ENCODE measurements at regions not wholly inside any gene's neighbourhood (a gene's known extent, or its start where the extent isn't known, plus 50 kb on each side); places are given as distances from the start of the nearest gene placed in this dataset.
A peak's percentile ranks its signal among the peaks of the same experiment; 100 is the strongest.

- no peaks in the 10 kb centered on the region for H3K36me3 Mint-ChIP-seq (ENCODE audit: low read depth)
Observed at GRCh38 chr2:144083211-144083610, 436.7 kb downstream of the ZEB2 start.

GRCh38 chr2:144082777-144083176 is 437.1 kb downstream of the ZEB2 start:
- TF ChIP-seq CTCF (IDR thresholded peaks at IDR 0.05; ENCODE audit: unreplicated experiment in 3 of 3), result no peak
- peaks cover 33% of the 10 kb centered on the region for H3K4me1 Mint-ChIP-seq
- no peaks in the 10 kb centered on the region for H3K36me3 Mint-ChIP-seq (ENCODE audit: low read depth)
- H3K9me3 Mint-ChIP-seq, result peaks cover 4% of the 10 kb centered on the region
- H3K4me3 Mint-ChIP-seq, result no peak overlapping the region
- no peaks in the 10 kb centered on the region for H3K27me3 Mint-ChIP-seq (ENCODE audit: low read depth)
- peak overlapping the region in 2 of 3 experiments; percentile 19 to 38 for H3K27ac Mint-ChIP-seq

More at GRCh38 chr2:144083211-144083610, 436.7 kb downstream of the ZEB2 start:
- Mint-ChIP-seq H3K4me1 (peaks cover 28% of the 10 kb centered on the region), H3K4me3 (no peak overlapping the region), H3K27me3 (ENCODE audit: low read depth) (no peaks in the 10 kb centered on the region), H3K9me3 (peaks cover 4% of the 10 kb centered on the region), H3K27ac (peak overlapping the region in 1 of 3 experiments; percentile 19)
- no peak for TF ChIP-seq CTCF (IDR thresholded peaks at IDR 0.05; ENCODE audit: unreplicated experiment in 3 of 3)

- H3K27me3 Mint-ChIP-seq (ENCODE audit: low read depth), result no peaks in the 10 kb centered on the region
- no peak for TF ChIP-seq CTCF (IDR thresholded peaks at IDR 0.05; ENCODE audit: unreplicated experiment in 3 of 3)
- peaks cover 37% of the 10 kb centered on the region for H3K4me1 Mint-ChIP-seq
- H3K4me3 Mint-ChIP-seq, result no peak overlapping the region
- H3K9me3 Mint-ChIP-seq, result no peaks in the 10 kb centered on the region
- no peaks in the 10 kb centered on the region for H3K36me3 Mint-ChIP-seq (ENCODE audit: low read depth)
- H3K27ac Mint-ChIP-seq, result peak overlapping the region in 2 of 3 experiments; percentile 19 to 38
Observed at GRCh38 chr2:144082327-144082726, 437.6 kb downstream of the ZEB2 start.

- H3K27ac Mint-ChIP-seq, result peak overlapping the region; percentile 74 to 99 (median 90)
- no peaks in the 10 kb centered on the region for H3K27me3 Mint-ChIP-seq (ENCODE audit: low read depth)
- no peak overlapping the region for H3K4me3 Mint-ChIP-seq
- H3K4me1 Mint-ChIP-seq, result peaks cover 44% of the 10 kb centered on the region
- H3K9me3 Mint-ChIP-seq, result no peaks in the 10 kb centered on the region
- TF ChIP-seq CTCF (IDR thresholded peaks at IDR 0.05; ENCODE audit: unreplicated experiment in 3 of 3), result no peak
- H3K36me3 Mint-ChIP-seq (ENCODE audit: low read depth), result no peaks in the 10 kb centered on the region
Observed at GRCh38 chr2:144081272-144081671, 438.6 kb downstream of the ZEB2 start.

- Mint-ChIP-seq H3K4me1 (peaks cover 55% of the 10 kb centered on the region), H3K4me3 (no peak overlapping the region), H3K36me3 (ENCODE audit: low read depth) (no peaks in the 10 kb centered on the region), H3K27me3 (ENCODE audit: low read depth) (no peaks in the 10 kb centered on the region), H3K9me3 (no peaks in the 10 kb centered on the region), H3K27ac (peak overlapping the region; percentile 70 to 99 (median 97))
- no peak for TF ChIP-seq CTCF (IDR thresholded peaks at IDR 0.05; ENCODE audit: unreplicated experiment in 3 of 3)
Observed at GRCh38 chr2:144079803-144080202, 440.1 kb downstream of the ZEB2 start.
